ENCODE measurements at regions not wholly inside any gene's neighbourhood (a gene's known extent, or its start where the extent isn't known, plus 50 kb on each side); places are given as distances from the start of the nearest gene placed in this dataset.
"Not testable (repeated sequence)": the region's sequence is repeated elsewhere in the genome, so short reads cannot be mapped to it uniquely, and the experiment has no call there.

- Mint-ChIP-seq H3K36me3 (ENCODE audit: low read depth) (no peaks in the 10 kb centered on the region), H3K27ac (no peak overlapping the region), H3K27me3 (peaks cover 24% of the 10 kb centered on the region), H3K9me3 (peaks cover 7% of the 10 kb centered on the region), H3K4me3 (no peak overlapping the region), H3K4me1 (no peaks in the 10 kb centered on the region)
- ATAC-seq (ENCODE audit: low read depth): no peak
- TF ChIP-seq CTCF (IDR thresholded peaks at IDR 0.05): no peak
- ChIA-PET CTCF (no interaction called here), POLR2A (no interaction called here)
- no peak for DNase-seq
- intact Hi-C loops (cut with micrococcal nuclease): no loop called here
These were observed 89.5 kb downstream of the ZNF467 start for GRCh38 chr7:149683898-149684297.

- Mint-ChIP-seq H3K27ac (no peak overlapping the region), H3K4me3 (no peak overlapping the region), H3K27me3 (peaks cover 24% of the 10 kb centered on the region), H3K4me1 (no peaks in the 10 kb centered on the region), H3K9me3 (peaks cover 8% of the 10 kb centered on the region), H3K36me3 (ENCODE audit: low read depth) (no peaks in the 10 kb centered on the region)
- POLR2A ChIA-PET: no interaction called here
- DNase-seq (no peak), ATAC-seq (ENCODE audit: low read depth) (no peak)
- TF ChIP-seq CTCF (IDR thresholded peaks at IDR 0.05): no peak
- CTCF ChIA-PET: no interaction called here
- intact Hi-C loops (cut with micrococcal nuclease): no loop called here
These were observed 90.2 kb downstream of the ZNF467 start for GRCh38 chr7:149683181-149683580.

GRCh38 chr7:149682038-149682437 lies 91.3 kb downstream of the ZNF467 start:
- H3K4me3 Mint-ChIP-seq: no peak overlapping the region
- no peaks in the 10 kb centered on the region for H3K4me1 Mint-ChIP-seq
- intact Hi-C loops (cut with micrococcal nuclease): no loop called here
- TF ChIP-seq CTCF (IDR thresholded peaks at IDR 0.05): no peak
- H3K9me3 Mint-ChIP-seq: peaks cover 5% of the 10 kb centered on the region
- no peak for ATAC-seq (ENCODE audit: low read depth)
- peaks cover 23% of the 10 kb centered on the region for H3K27me3 Mint-ChIP-seq
- H3K36me3 Mint-ChIP-seq (ENCODE audit: low read depth): no peaks in the 10 kb centered on the region
- ChIA-PET CTCF (no interaction called here), POLR2A (no interaction called here)
- no peak overlapping the region for H3K27ac Mint-ChIP-seq
- no peak for DNase-seq

- no peak for TF ChIP-seq CTCF (IDR thresholded peaks at IDR 0.05)
- intact Hi-C loops (cut with micrococcal nuclease): no loop called here
- no peak overlapping the region for H3K27ac Mint-ChIP-seq
- ATAC-seq (ENCODE audit: low read depth) (no peak), DNase-seq (no peak)
- ChIA-PET POLR2A (no interaction called here), CTCF (no interaction called here)
- H3K27me3 Mint-ChIP-seq: peaks cover 21% of the 10 kb centered on the region
- no peaks in the 10 kb centered on the region for H3K4me1 Mint-ChIP-seq
- no peaks in the 10 kb centered on the region for H3K36me3 Mint-ChIP-seq (ENCODE audit: low read depth)
- peaks cover 5% of the 10 kb centered on the region for H3K9me3 Mint-ChIP-seq
- H3K4me3 Mint-ChIP-seq: no peak overlapping the region
These were observed 92.1 kb downstream of the ZNF467 start for GRCh38 chr7:149681274-149681673.

- peaks cover 5% of the 10 kb centered on the region for H3K9me3 Mint-ChIP-seq
- H3K27me3 Mint-ChIP-seq: peaks cover 23% of the 10 kb centered on the region
- no peaks in the 10 kb centered on the region for H3K4me1 Mint-ChIP-seq
- POLR2A ChIA-PET: no interaction called here
- no peak for TF ChIP-seq CTCF (IDR thresholded peaks at IDR 0.05)
- ATAC-seq (ENCODE audit: low read depth): no peak
- no peaks in the 10 kb centered on the region for H3K36me3 Mint-ChIP-seq (ENCODE audit: low read depth)
- CTCF ChIA-PET: no interaction called here
- no peak overlapping the region for H3K27ac Mint-ChIP-seq
- DNase-seq: no peak
- H3K4me3 Mint-ChIP-seq: no peak overlapping the region
- intact Hi-C loops (cut with micrococcal nuclease): no loop called here
These were observed 92.9 kb downstream of the ZNF467 start for GRCh38 chr7:149680331-149681025.

GRCh38 chr7:149674728-149675385 lies 98.5 kb downstream of the ZNF467 start:
- POLR2A ChIA-PET; H3K4me3 Mint-ChIP-seq; H3K36me3 Mint-ChIP-seq (ENCODE audit: low read depth); DNase-seq; H3K4me1 Mint-ChIP-seq; CTCF ChIA-PET; H3K9me3 Mint-ChIP-seq; intact Hi-C loops (cut with micrococcal nuclease); ATAC-seq (ENCODE audit: low read depth); H3K27ac Mint-ChIP-seq: not testable (repeated sequence)
- H3K27me3 Mint-ChIP-seq: peaks cover 43% of the 10 kb centered on the region
